Testis (tissue), 2 donors: ENCODE measurements at regions not wholly inside any gene's neighbourhood (a gene's known extent, or its start where the extent isn't known, plus 50 kb on each side); places are given as distances from the start of the nearest gene placed in this dataset.

ENCODE experiments used
- DNase-seq: peaks from one replicate; pipeline ENCODE4 v3.0.0-alpha.2; 2019
- H3K27ac ChIP-seq, 2 donors: fragments of 200-600 bp; sonication (generic); one replicate each; pipeline ENCODE4 v1.5.1; 2019
- H3K27me3 ChIP-seq: fragments of 200-600 bp; sonication (generic); one replicate; pipeline ENCODE4 v1.5.1; 2019
- H3K36me3 ChIP-seq: fragments of 200-600 bp; sonication (generic); one replicate; pipeline ENCODE4 v1.5.1; 2017; ENCODE audit warnings: low read depth; ENCODE audit errors: missing control alignments
- H3K4me1 ChIP-seq: fragments of 200-600 bp; sonication (generic); one replicate; pipeline ENCODE4 v1.5.1; 2019
- H3K4me3 ChIP-seq, 2 donors: fragments of 200-600 bp; sonication (generic); one replicate each; pipeline ENCODE4 v1.5.1; 2017 to 2019
- H3K9me3 ChIP-seq: fragments of 200-600 bp; sonication (generic); one replicate; pipeline ENCODE4 v1.5.1; 2017
- POLR2A ChIP-seq: fragments of 450-650 bp; IDR thresholded peaks from one replicate; pipeline ENCODE4 v1.6.1; 2017; ENCODE audit warnings: antibody characterized with exemption, mild to moderate bottlenecking, moderate library complexity
- WGBS, 2 donors: methylation state at CpG; one replicate each; pipeline ENCODE4 v1.1.5; 2018; 5-methylcytosine and 5-hydroxymethylcytosine counted together
- intact Hi-C: fragments of 100-400 bp; cut with DNase I; formaldehyde crosslinking; loops from one replicate; pipeline ENCODE4 v1.15.1; 2023; ENCODE audit warnings: low total_unique reads
- TF ChIP-seq, protein P1 (sequence below), 3 experiments: fragments of 450-650 bp in 2 of 3; fragments of 200-600 bp in 1 of 3; sonication (generic) in 1 of 3; IDR thresholded peaks; one replicate each; pipeline ENCODE4 v1.5.1; 2016 to 2019; ENCODE audit warnings: antibody characterized with exemption in 3 of 3, mild to moderate bottlenecking in 2 of 3, moderate library complexity in 1 of 3

DNA sequence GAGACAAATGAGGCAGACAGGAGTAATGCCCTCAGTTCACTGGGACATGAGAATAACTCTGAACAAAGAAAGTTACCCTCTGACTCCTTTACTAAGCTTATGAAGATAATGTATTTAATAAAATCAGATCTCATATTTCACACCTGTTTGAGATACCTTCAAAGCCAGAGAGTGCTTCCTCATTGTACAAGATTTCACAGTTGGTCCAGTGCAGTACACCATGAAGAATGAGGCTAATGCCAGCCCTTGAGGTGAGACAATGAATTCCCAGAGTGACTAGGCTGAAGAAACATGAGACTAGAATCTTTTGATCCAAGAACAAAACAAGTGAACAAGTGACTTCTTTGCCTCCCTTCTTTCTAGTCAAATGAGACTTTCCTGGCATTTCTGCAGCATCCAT lies 1133.8 kb downstream of the TUSC7 start:
- no peaks in the 10 kb centered on the region for H3K27me3 ChIP-seq
- intact Hi-C loops: no loop called here
- H3K4me3 ChIP-seq: no peak overlapping the region
- TF ChIP-seq, protein P1, sequence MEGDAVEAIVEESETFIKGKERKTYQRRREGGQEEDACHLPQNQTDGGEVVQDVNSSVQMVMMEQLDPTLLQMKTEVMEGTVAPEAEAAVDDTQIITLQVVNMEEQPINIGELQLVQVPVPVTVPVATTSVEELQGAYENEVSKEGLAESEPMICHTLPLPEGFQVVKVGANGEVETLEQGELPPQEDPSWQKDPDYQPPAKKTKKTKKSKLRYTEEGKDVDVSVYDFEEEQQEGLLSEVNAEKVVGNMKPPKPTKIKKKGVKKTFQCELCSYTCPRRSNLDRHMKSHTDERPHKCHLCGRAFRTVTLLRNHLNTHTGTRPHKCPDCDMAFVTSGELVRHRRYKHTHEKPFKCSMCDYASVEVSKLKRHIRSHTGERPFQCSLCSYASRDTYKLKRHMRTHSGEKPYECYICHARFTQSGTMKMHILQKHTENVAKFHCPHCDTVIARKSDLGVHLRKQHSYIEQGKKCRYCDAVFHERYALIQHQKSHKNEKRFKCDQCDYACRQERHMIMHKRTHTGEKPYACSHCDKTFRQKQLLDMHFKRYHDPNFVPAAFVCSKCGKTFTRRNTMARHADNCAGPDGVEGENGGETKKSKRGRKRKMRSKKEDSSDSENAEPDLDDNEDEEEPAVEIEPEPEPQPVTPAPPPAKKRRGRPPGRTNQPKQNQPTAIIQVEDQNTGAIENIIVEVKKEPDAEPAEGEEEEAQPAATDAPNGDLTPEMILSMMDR (IDR thresholded peaks at IDR 0.05): no peak
- TF ChIP-seq POLR2A: no peak
- no peaks in the 10 kb centered on the region for H3K36me3 ChIP-seq
- no peak overlapping the region for H3K27ac ChIP-seq
- DNase-seq: no peak
- no peaks in the 10 kb centered on the region for H3K9me3 ChIP-seq
- no peaks in the 10 kb centered on the region for H3K4me1 ChIP-seq

DNA sequence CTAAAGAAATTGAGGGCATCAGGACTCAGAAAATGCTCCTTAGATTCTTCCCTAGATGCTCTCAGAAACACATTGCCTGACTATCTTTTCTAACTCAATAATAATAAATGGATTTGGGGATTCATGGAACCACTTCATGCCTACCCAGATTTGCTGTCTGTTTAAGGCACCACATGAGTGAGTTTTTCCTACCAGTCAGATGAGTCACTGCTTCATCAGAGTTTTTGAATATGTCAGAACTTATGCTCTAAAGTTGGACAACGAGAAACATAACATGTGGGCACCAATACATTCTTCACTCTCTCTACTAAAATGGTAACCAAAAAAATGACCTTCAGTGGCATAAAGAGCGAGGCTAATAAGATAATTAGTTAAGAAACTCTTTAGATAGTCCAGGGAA lies 1135.1 kb downstream of the TUSC7 start:
- H3K4me1 ChIP-seq: no peaks in the 10 kb centered on the region
- H3K27ac ChIP-seq: no peak overlapping the region
- no peaks in the 10 kb centered on the region for H3K36me3 ChIP-seq
- H3K27me3 ChIP-seq: no peaks in the 10 kb centered on the region
- H3K4me3 ChIP-seq: no peak overlapping the region
- 94 to 97% methylated on average over 2 of the region's 2 CpGs for WGBS, 2 donors
- TF ChIP-seq, protein P1 (IDR thresholded peaks at IDR 0.05): no peak
- no peak for TF ChIP-seq POLR2A
- intact Hi-C loops: no loop called here
- no peaks in the 10 kb centered on the region for H3K9me3 ChIP-seq
- DNase-seq: no peak

DNA sequence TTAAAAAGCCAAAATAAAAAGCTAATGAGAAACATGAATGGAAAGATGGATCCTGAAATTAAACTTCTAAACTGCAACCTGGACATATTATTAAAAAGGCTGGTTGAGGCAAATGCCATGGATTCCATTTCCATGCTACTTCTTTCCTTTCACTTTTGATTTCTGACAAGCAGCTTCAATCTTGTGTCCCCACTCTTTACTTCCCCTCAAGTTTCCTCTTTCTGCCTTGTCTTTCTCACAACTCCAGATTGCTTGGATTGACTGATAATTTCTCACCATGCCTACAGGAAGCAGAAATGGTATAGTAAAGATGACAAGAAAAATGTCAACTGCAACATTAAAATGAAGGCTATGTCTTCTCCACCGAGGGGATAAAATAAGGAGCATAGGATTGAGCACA lies 1136.7 kb downstream of the TUSC7 start:
- no peak for DNase-seq
- Histone ChIP-seq H3K9me3 (no peaks in the 10 kb centered on the region), H3K4me3 (no peak overlapping the region), H3K4me1 (no peaks in the 10 kb centered on the region), H3K27ac (no peak overlapping the region), H3K27me3 (no peaks in the 10 kb centered on the region), H3K36me3 (no peaks in the 10 kb centered on the region)
- WGBS, 2 donors: 41 to 44% methylated on average over 1 of the region's 1 CpG
- intact Hi-C loops: no loop called here
- TF ChIP-seq, protein P1 (IDR thresholded peaks at IDR 0.05): no peak
- no peak for TF ChIP-seq POLR2A

DNA sequence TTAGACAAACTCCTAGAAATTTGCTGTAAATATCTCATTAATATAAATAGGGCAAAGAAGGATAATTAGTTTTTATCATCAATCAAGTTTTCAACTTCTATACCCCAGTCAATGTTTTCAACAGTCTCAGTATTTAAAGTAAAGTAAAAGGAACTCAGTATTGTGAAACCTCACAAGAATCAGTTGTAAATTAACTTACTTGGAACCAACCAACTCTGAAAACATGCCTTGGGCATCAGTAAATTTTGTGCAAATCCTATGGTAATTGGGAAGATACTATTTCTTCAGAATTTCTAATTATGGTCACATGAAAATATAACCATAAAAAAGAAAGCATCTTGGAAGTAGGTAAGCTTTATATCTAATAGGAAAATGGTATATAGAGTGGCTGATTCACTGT lies 1139.0 kb downstream of the TUSC7 start:
- TF ChIP-seq, protein P1 (IDR thresholded peaks at IDR 0.05): no peak
- no peak for TF ChIP-seq POLR2A
- intact Hi-C loops: no loop called here
- Histone ChIP-seq H3K4me3 (no peak overlapping the region), H3K9me3 (no peaks in the 10 kb centered on the region), H3K27me3 (no peaks in the 10 kb centered on the region), H3K36me3 (no peaks in the 10 kb centered on the region), H3K27ac (no peak overlapping the region), H3K4me1 (no peaks in the 10 kb centered on the region)
- no peak for DNase-seq

DNA sequence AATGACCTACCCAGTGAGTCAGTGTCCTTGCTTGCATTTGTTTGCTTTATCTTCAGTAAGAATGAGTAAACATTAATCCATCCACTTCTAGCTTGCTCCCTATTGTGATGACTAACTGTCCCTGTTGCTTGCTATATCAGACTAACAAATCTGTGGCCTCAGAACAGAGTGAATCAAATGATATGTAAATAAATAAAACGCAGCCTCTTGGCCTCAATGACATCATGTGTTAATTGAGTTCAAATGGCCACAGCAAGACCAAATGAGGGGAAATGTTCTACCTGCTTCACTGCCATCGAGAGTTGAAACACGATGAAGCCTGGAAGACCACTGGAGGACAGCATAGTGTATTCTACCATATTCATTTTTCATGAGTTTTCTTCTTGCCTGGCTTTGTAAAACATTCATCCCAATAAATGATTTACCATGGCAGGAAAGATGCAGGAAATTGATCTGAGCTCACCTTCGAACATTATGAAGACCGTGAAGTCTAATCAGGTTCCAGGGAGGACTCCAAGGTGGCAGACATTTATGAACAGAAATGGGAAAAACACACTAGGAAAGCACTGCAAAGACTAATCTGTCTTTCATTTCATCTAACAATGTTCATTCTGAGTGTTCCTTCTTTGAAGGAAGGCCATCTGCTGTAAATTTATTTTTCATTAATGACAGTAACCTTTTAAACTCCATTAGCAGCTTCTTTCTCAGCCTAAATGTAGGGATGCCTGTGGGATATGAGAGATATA lies 1144.5 kb downstream of the TUSC7 start:
- no peak for DNase-seq
- H3K9me3 ChIP-seq: no peaks in the 10 kb centered on the region
- H3K27ac ChIP-seq: no peak overlapping the region
- TF ChIP-seq, protein P1 (IDR thresholded peaks at IDR 0.05): no peak
- no peak for TF ChIP-seq POLR2A
- H3K4me3 ChIP-seq: no peak overlapping the region
- no peaks in the 10 kb centered on the region for H3K4me1 ChIP-seq
- 88 to 94% methylated on average over 5 of the region's 5 CpGs for WGBS, 2 donors
- no peaks in the 10 kb centered on the region for H3K27me3 ChIP-seq
- intact Hi-C loops: no loop called here
- H3K36me3 ChIP-seq: no peaks in the 10 kb centered on the region
